Fibroblast of mammary gland (primary cell): ENCODE measurements at regions not wholly inside any gene's neighbourhood (a gene's known extent, or its start where the extent isn't known, plus 50 kb on each side); places are given as distances from the start of the nearest gene placed in this dataset.

Experiments
- DNase-seq: peaks from one replicate; pipeline ENCODE4 v3.0.0-alpha.2; 2010; ENCODE audit warnings: low read depth
- H3K4me3 ChIP-seq: 2 replicates; pipeline ENCODE4 v1.5.1; 2011; ENCODE audit warnings: low read depth, mild to moderate bottlenecking, low read length, moderate library complexity; ENCODE audit not compliant: control insufficient read depth
- TF ChIP-seq, protein P1 (sequence below): conservative IDR thresholded peaks from 2 replicates; pipeline ENCODE4 v1.5.1; 2011; ENCODE audit warnings: low read depth, low read length, inconsistent platforms; ENCODE audit not compliant: control insufficient read depth, insufficient read depth

DNA sequence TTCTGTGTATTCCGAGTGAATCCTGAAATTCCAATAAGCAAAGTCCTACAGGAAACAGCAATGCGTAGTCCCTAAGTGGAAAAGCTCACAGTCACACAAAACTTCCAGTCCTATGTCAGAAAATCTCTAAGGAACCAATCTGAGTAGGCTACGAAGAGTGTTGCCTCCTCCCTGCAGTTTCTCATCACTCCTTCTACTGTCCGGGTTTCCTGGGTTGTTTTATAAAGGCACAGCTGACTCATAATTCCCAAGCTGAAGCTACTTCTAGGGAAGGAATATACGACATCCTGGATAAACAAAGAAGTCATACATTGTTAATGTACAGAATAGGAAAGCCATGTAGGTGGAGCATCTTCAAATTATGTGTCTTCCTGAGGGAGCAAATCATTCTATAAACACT is 65.7 kb upstream of the RGMA start:
- H3K4me3 ChIP-seq: no peak overlapping the region
- DNase-seq: no peak
- TF ChIP-seq, protein P1, sequence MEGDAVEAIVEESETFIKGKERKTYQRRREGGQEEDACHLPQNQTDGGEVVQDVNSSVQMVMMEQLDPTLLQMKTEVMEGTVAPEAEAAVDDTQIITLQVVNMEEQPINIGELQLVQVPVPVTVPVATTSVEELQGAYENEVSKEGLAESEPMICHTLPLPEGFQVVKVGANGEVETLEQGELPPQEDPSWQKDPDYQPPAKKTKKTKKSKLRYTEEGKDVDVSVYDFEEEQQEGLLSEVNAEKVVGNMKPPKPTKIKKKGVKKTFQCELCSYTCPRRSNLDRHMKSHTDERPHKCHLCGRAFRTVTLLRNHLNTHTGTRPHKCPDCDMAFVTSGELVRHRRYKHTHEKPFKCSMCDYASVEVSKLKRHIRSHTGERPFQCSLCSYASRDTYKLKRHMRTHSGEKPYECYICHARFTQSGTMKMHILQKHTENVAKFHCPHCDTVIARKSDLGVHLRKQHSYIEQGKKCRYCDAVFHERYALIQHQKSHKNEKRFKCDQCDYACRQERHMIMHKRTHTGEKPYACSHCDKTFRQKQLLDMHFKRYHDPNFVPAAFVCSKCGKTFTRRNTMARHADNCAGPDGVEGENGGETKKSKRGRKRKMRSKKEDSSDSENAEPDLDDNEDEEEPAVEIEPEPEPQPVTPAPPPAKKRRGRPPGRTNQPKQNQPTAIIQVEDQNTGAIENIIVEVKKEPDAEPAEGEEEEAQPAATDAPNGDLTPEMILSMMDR: no peak

DNA sequence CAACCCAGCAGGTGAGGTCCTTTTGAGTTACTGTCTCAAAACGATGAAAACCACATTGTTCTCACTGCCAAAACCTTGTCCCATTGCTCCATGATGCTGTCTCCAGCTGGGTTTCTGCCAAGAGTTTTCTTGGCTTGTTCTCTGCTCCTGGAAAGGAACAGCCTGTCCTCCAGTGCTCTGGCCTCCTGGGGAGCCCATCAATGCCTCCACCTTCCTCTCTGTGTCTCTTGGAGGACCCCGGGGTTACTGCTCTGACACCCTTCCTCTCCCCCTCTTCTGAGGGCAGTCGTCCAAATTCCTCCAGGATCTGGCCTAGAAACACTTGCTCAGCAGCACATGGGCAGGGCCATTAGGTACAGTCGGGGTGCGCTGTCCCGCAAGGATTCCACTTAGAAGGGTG is 63.9 kb upstream of the RGMA start:
- no peak overlapping the region for H3K4me3 ChIP-seq
- peak; percentile 51 for DNase-seq
- TF ChIP-seq, protein P1: no peak

DNA sequence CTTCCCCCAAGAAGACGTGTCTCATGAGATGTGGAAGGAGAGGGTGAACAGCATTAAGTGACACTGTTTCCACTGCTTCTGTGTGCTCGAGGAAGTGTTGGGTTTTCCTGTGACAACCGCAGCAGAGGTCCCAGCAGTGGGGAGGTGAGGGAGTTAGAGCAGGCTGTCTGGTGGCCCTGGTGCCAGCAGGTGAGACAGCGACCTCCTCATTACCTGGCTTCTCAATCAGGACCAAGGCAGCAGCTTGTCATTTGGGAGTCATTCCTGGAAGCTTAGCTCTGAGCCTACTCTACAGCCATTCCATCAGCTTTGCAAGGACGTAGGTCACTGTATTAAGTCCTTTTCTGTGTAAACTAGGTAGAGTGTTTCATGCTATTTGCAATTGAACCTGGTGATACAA is 63.3 kb upstream of the RGMA start:
- DNase-seq: no peak
- no peak overlapping the region for H3K4me3 ChIP-seq
- TF ChIP-seq, protein P1: no peak

DNA sequence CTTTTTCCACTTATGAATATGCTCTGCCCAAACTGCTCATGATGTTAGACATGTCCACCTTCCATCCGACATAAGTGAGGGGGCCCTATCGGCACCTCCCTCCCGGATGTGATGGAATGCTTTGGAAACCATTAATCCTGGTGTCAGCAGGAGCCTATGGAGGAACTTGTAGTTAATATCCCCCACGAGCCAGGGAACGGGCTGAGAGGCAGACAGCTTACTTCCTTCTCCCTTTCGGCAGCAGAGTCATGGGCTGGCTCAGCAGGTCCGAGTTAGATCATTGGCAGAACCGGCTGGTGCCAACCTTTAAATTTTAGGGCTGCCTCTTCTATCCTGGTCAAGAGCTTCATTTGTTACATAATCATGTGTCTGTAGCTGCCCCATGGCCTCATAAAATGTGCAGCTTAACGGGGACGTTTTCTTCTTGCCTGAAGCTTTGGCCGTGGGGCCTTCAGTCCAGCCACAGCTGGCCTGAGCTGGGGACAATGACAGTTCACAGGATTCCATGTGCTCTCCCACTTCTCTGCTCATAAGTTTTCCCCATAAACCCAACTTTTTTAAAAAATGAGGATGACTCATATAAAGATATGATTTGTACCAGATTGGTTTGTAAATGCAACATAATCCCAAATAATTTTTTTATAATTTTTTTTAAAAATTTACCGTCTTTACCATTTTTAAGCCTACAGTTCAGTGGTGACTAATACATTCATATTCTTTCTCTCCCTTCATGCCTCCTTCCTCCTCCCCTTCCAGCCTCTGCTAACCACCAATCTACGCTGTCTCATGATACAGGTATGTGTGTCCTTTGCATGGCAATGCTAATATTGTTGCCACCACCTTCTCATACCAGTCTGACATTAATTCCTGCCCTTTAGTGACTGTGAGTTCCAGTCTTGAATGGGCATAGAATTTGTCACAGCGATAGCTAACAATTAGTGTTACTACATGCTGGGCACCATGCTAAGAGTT is 62.2 kb upstream of the RGMA start:
- TF ChIP-seq, protein P1: no peak
- no peak for DNase-seq
- no peak overlapping the region for H3K4me3 ChIP-seq

DNA sequence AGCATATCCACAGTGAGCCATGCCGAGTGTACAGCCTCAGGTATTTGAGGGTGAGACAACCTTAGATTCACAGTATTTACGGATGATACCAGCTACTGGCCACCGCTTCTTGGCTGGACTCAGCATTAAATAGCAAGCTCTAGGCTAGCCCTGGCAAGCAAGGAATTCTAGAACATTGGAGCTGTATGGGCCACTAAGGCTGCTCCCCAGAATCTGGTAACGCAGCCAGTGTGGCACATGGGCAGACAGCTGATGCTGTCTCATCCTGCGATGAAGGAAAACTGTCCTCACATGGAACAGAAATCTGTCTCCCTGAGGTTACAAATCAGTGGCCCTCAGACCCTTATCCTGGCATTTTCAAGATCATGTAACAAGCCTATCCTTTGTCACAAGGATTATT is 57.6 kb upstream of the RGMA start:
- H3K4me3 ChIP-seq: no peak overlapping the region
- TF ChIP-seq, protein P1: no peak
- DNase-seq: no peak

DNA sequence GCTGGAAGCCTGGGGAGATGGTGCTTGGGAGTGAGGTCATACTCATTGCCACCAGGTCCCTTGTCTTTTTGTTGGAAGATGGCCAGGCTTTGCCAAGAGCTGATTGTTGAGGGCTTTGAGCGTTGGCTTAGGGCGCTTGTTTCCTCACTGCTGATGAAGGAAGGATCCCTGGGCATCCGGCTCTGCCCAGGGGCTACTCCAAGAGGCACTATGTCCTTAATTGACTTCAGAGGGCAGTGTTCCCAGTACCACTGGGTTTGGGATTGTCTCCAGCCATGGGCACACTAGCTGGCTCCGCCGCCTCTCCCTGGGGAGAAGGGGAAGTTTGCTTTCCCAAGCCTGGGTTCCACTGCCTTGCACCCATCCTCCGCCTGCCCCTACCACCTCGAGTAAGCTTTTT is 57.2 kb upstream of the RGMA start:
- TF ChIP-seq, protein P1: no peak
- no peak for DNase-seq
- H3K4me3 ChIP-seq: no peak overlapping the region
